ENCODE measurements at regions not wholly inside any gene's neighbourhood (a gene's known extent, or its start where the extent isn't known, plus 50 kb on each side); places are given as distances from the start of the nearest gene placed in this dataset.
A peak's percentile ranks its signal among the peaks of the same experiment; 100 is the strongest.

- intact Hi-C loops (cut with DNase I): loop anchor here in 1 of 2 donors (5.0 kb wide), 1 partner anchor 158 kb away; the partner anchor contains the start of gene CD164
- no peaks in the 10 kb centered on the region for H3K9me3 ChIP-seq
- H3K27ac ChIP-seq: peak overlapping the region; percentile 92
- no peak for TF ChIP-seq CTCF (IDR thresholded peaks at IDR 0.05)
- 66 to 77% (median 72%) methylated on average over 4 of the region's 4 CpGs for WGBS, 3 donors
- H3K4me3 ChIP-seq: peak overlapping the region; percentile 24
- H3K36me3 ChIP-seq (ENCODE audit: insufficient read depth in 1 of 2, low read depth in 1 of 2): no peaks in the 10 kb centered on the region
- DNase-seq: no peak
- peak; percentile 83 to 91 (median 90) for ATAC-seq
- no peaks in the 10 kb centered on the region for H3K27me3 ChIP-seq (ENCODE audit: insufficient read depth in 3 of 3, low read length in 2 of 3)
- H3K4me1 ChIP-seq: peaks cover 24% of the 10 kb centered on the region
These were observed 129.0 kb downstream of the CEP57L1 start for GRCh38 chr6:109224107-109224875.

GRCh38 chr6:109222848-109223247 is 127.5 kb downstream of the CEP57L1 start:
- H3K9me3 ChIP-seq: no peaks in the 10 kb centered on the region
- no peaks in the 10 kb centered on the region for H3K36me3 ChIP-seq (ENCODE audit: insufficient read depth in 1 of 2, low read depth in 1 of 2)
- ATAC-seq: no peak
- H3K27me3 ChIP-seq (ENCODE audit: insufficient read depth in 3 of 3, low read length in 2 of 3): no peaks in the 10 kb centered on the region
- H3K4me1 ChIP-seq: peaks cover 24% of the 10 kb centered on the region
- peak overlapping the region; percentile 92 for H3K27ac ChIP-seq
- no peak for DNase-seq
- TF ChIP-seq CTCF (IDR thresholded peaks at IDR 0.05): no peak
- intact Hi-C loops (cut with DNase I): loop anchor here in 1 of 2 donors (5.0 kb wide), 1 partner anchor 159 kb away; the partner anchor contains the start of gene CD164
- H3K4me3 ChIP-seq: no peak overlapping the region
- WGBS, 3 donors: 69 to 71% (median 70%) methylated on average over 3 of the region's 3 CpGs

GRCh38 chr6:109221543-109222195 is 126.4 kb downstream of the CEP57L1 start:
- 64 to 77% (median 71%) methylated on average over 1 of the region's 1 CpG for WGBS, 3 donors
- no peaks in the 10 kb centered on the region for H3K9me3 ChIP-seq
- TF ChIP-seq CTCF (IDR thresholded peaks at IDR 0.05): no peak
- peaks cover 24% of the 10 kb centered on the region for H3K4me1 ChIP-seq
- intact Hi-C loops (cut with DNase I): loop anchor here in 1 of 2 donors (5.0 kb wide), 1 partner anchor 161 kb away; the partner anchor contains the start of gene CD164
- DNase-seq (no peak), ATAC-seq (no peak)
- no peaks in the 10 kb centered on the region for H3K36me3 ChIP-seq (ENCODE audit: insufficient read depth in 1 of 2, low read depth in 1 of 2)
- no peaks in the 10 kb centered on the region for H3K27me3 ChIP-seq (ENCODE audit: insufficient read depth in 3 of 3, low read length in 2 of 3)
- no peak overlapping the region for H3K4me3 ChIP-seq
- H3K27ac ChIP-seq: no peak overlapping the region

All from psoas muscle (tissue), 7 donors.